HL-60 (cell line): ENCODE measurements at regions not wholly inside any gene's neighbourhood (a gene's known extent, or its start where the extent isn't known, plus 50 kb on each side); places are given as distances from the start of the nearest gene placed in this dataset.

ENCODE experiments used
- DNase-seq, 2 experiments: peaks; one replicate each; pipeline ENCODE4 v3.0.0-alpha.2; 2010 to 2020; ENCODE audit warnings: low read depth in 1 of 2, low spot score in 1 of 2
- H3K27ac ChIP-seq: fragments of 250-450 bp; sonication (Bioruptor Pico); replicated peaks from 2 replicates; pipeline ENCODE4 v1.5.1; 2020; ENCODE audit warnings: mild to moderate bottlenecking, moderate library complexity
- H3K27me3 ChIP-seq: fragments of 250-450 bp; sonication (Bioruptor Pico); 2 replicates; pipeline ENCODE4 v1.5.1; 2021; ENCODE audit warnings: mild to moderate bottlenecking, moderate library complexity; ENCODE audit not compliant: insufficient read depth, poor library complexity, severe bottlenecking
- H3K4me3 ChIP-seq: replicated peaks from 2 replicates; pipeline ENCODE4 v1.5.1; 2011; ENCODE audit warnings: mild to moderate bottlenecking, control low read depth, low read length; ENCODE audit not compliant: insufficient read depth
- GABPA ChIP-seq: IDR thresholded peaks from 2 replicates; pipeline ENCODE4 v1.6.1; 2012; ENCODE audit warnings: low read depth
- POLR2AphosphoS5 ChIP-seq: IDR thresholded peaks from 2 replicates; pipeline ENCODE4 v1.6.1; 2012; ENCODE audit warnings: low read depth
- SPI1 ChIP-seq: IDR thresholded peaks from 2 replicates; pipeline ENCODE4 v1.6.1; 2012; ENCODE audit warnings: low read depth, mild to moderate bottlenecking, borderline replicate concordance
- TF ChIP-seq, protein P1 (sequence below): IDR thresholded peaks from 2 replicates; pipeline ENCODE4 v1.6.1; 2012; ENCODE audit warnings: low read depth; ENCODE audit not compliant: insufficient replicate concordance
- TF ChIP-seq, protein P2 (sequence below): IDR thresholded peaks from one replicate; pipeline ENCODE4 v1.5.1; 2011; ENCODE audit warnings: low read length, control low read depth, inconsistent platforms; ENCODE audit not compliant: insufficient read depth

DNA sequence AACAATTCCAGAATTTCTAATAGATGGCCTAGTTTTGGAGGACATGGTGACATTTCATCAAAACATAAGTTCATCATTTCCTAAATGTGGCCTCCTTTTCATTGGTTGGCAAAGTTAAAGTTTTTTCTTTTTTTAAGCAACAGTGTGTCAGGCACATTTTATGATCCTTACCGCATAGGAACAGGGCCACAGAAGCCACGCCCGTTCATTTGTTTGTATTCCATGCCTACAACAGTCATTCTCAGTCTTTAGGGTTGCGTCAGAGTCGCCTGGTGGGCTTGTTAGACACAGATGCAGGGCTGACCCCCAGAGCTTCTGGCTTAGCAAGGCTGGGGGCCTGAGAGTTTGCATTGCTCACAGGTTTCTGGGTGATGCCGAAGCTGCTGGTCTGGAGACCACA, 130.2 kb downstream of the HSD17B3 start:
- DNase-seq, result no peak
- H3K27ac ChIP-seq, result no peak overlapping the region
- no peak overlapping the region for H3K4me3 ChIP-seq
- TF ChIP-seq, protein P1, sequence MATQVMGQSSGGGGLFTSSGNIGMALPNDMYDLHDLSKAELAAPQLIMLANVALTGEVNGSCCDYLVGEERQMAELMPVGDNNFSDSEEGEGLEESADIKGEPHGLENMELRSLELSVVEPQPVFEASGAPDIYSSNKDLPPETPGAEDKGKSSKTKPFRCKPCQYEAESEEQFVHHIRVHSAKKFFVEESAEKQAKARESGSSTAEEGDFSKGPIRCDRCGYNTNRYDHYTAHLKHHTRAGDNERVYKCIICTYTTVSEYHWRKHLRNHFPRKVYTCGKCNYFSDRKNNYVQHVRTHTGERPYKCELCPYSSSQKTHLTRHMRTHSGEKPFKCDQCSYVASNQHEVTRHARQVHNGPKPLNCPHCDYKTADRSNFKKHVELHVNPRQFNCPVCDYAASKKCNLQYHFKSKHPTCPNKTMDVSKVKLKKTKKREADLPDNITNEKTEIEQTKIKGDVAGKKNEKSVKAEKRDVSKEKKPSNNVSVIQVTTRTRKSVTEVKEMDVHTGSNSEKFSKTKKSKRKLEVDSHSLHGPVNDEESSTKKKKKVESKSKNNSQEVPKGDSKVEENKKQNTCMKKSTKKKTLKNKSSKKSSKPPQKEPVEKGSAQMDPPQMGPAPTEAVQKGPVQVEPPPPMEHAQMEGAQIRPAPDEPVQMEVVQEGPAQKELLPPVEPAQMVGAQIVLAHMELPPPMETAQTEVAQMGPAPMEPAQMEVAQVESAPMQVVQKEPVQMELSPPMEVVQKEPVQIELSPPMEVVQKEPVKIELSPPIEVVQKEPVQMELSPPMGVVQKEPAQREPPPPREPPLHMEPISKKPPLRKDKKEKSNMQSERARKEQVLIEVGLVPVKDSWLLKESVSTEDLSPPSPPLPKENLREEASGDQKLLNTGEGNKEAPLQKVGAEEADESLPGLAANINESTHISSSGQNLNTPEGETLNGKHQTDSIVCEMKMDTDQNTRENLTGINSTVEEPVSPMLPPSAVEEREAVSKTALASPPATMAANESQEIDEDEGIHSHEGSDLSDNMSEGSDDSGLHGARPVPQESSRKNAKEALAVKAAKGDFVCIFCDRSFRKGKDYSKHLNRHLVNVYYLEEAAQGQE, result no peak
- TF ChIP-seq, protein P2, sequence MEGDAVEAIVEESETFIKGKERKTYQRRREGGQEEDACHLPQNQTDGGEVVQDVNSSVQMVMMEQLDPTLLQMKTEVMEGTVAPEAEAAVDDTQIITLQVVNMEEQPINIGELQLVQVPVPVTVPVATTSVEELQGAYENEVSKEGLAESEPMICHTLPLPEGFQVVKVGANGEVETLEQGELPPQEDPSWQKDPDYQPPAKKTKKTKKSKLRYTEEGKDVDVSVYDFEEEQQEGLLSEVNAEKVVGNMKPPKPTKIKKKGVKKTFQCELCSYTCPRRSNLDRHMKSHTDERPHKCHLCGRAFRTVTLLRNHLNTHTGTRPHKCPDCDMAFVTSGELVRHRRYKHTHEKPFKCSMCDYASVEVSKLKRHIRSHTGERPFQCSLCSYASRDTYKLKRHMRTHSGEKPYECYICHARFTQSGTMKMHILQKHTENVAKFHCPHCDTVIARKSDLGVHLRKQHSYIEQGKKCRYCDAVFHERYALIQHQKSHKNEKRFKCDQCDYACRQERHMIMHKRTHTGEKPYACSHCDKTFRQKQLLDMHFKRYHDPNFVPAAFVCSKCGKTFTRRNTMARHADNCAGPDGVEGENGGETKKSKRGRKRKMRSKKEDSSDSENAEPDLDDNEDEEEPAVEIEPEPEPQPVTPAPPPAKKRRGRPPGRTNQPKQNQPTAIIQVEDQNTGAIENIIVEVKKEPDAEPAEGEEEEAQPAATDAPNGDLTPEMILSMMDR, result no peak
- TF ChIP-seq GABPA, result no peak
- no peak for TF ChIP-seq POLR2AphosphoS5
- no peak for TF ChIP-seq SPI1
- no peaks in the 10 kb centered on the region for H3K27me3 ChIP-seq

DNA sequence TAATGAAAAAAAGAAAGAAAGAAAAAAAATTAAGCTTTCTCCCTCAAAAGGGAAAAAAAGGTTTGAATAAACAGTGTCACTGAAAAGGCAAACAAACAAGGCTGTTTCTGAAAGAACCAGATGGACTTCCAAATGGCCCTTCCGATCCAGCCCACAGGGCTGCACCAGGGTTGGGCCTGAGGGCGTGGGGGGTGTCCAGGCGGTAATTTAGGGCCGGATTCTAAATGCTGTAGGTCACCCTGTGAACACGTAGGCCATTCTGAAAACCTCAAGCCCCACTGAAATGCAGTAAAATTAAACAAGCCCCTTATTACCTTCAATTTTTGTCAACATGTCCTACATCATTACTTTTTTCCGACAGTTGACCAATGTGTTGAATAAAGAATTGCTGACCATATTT, 132.1 kb downstream of the HSD17B3 start:
- Histone ChIP-seq H3K27ac (no peak overlapping the region), H3K4me3 (no peak overlapping the region)

GRCh38 chr9:96169484-96169883, 132.5 kb downstream of the HSD17B3 start:
- H3K27ac ChIP-seq, result no peak overlapping the region
- no peaks in the 10 kb centered on the region for H3K27me3 ChIP-seq
- TF ChIP-seq, protein P1, result no peak
- TF ChIP-seq SPI1 (no peak), POLR2AphosphoS5 (no peak), GABPA (no peak)
- TF ChIP-seq, protein P2, result no peak

More for the DNA sequence above, 132.1 kb downstream of the HSD17B3 start:
- TF ChIP-seq, protein P2, result no peak
- no peak for DNase-seq
- no peaks in the 10 kb centered on the region for H3K27me3 ChIP-seq

DNA sequence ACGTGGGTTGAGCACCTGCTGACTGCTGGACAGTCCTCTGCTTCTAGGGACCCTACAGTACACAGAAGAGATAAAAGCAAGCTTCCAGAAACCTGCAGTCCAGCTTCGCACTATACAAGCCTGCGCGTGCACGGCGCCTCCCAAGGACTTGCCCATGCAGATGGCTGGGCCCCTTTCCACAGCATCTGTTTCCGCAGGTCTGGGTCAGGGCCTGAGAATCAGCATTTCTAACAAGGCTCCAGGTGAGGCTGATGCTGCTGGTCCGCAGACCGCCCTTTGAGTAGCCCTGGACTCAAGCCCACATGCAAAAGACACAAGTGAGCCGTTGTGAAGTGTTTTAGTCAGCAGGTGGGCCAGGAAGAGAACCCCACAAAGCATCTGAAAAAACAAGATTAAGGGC, 133.1 kb downstream of the HSD17B3 start:
- Histone ChIP-seq H3K27me3 (no peaks in the 10 kb centered on the region), H3K27ac (no peak overlapping the region), H3K4me3 (no peak overlapping the region)
- TF ChIP-seq, protein P2, result no peak
- TF ChIP-seq, protein P1, result no peak
- TF ChIP-seq POLR2AphosphoS5 (no peak), SPI1 (no peak), GABPA (no peak)
- DNase-seq, result no peak

More at GRCh38 chr9:96169484-96169883, 132.5 kb downstream of the HSD17B3 start:
- DNase-seq, result no peak
- no peak overlapping the region for H3K4me3 ChIP-seq
